Activated CD4-positive, alpha-beta memory T cell treated with anti-CD3 and anti-CD28 coated beads for 36 hours (primary cell): ENCODE measurements at regions not wholly inside any gene's neighbourhood (a gene's known extent, or its start where the extent isn't known, plus 50 kb on each side); places are given as distances from the start of the nearest gene placed in this dataset.
"Not testable (repeated sequence)": the region's sequence is repeated elsewhere in the genome, so short reads cannot be mapped to it uniquely, and the experiment has no call there.

ENCODE experiments used
- CTCF ChIA-PET: fragments of 350-600 bp; sonication (Branson Sonifier 250); formaldehyde crosslinking; loops from one replicate; lab custom pipeline; 2021; ENCODE audit warnings: antibody characterized with exemption, inconsistent platforms; lab: Charles Lee
- POLR2A ChIA-PET: fragments of 350-600 bp; sonication (Branson Sonifier 250); formaldehyde crosslinking; loops from one replicate; lab custom pipeline; 2021; ENCODE audit warnings: antibody characterized with exemption; lab: Charles Lee
- DNase-seq: peaks from one replicate; pipeline ENCODE4 v3.0.0-alpha.2; 2020
- H3K27ac Mint-ChIP-seq: one replicate; pipeline ENCODE4 v1.8.0; 2021; ENCODE audit warnings: mixed read lengths
- H3K27me3 Mint-ChIP-seq: one replicate; pipeline ENCODE4 v1.8.0; 2021; ENCODE audit warnings: mixed read lengths
- H3K36me3 Mint-ChIP-seq: one replicate; pipeline ENCODE4 v1.8.0; 2021; ENCODE audit warnings: mixed read lengths
- H3K4me1 Mint-ChIP-seq: one replicate; pipeline ENCODE4 v1.8.0; 2021; ENCODE audit warnings: low read depth, mixed read lengths
- H3K4me3 Mint-ChIP-seq: one replicate; pipeline ENCODE4 v1.8.0; 2021; ENCODE audit warnings: mild to moderate bottlenecking, mixed read lengths
- H3K9me3 Mint-ChIP-seq: one replicate; pipeline ENCODE4 v1.8.0; 2021; ENCODE audit warnings: mixed read lengths
- intact Hi-C: fragments of 100-400 bp; cut with micrococcal nuclease; formaldehyde crosslinking; loops from one replicate; pipeline ENCODE4 v1.15.1; 2023

GRCh38 chr5:128695791-128696530, 157.9 kb upstream of the FBN2 start:
- DNase-seq, result no peak
- ChIA-PET POLR2A (no interaction called here), CTCF (interaction anchor here (0.6 kb wide), 1 partner anchor 1247 kb away, joined by 4 read pairs; no protein-coding TSS in a partner anchor)
- no peaks in the 10 kb centered on the region for H3K36me3 Mint-ChIP-seq
- H3K4me3 Mint-ChIP-seq, result no peak overlapping the region
- intact Hi-C loops, result no loop called here
- no peaks in the 10 kb centered on the region for H3K9me3 Mint-ChIP-seq
- no peak overlapping the region for H3K27ac Mint-ChIP-seq
- no peaks in the 10 kb centered on the region for H3K4me1 Mint-ChIP-seq
- H3K27me3 Mint-ChIP-seq, result no peaks in the 10 kb centered on the region

- Mint-ChIP-seq H3K4me1 (no peaks in the 10 kb centered on the region), H3K9me3 (no peaks in the 10 kb centered on the region), H3K27me3 (no peaks in the 10 kb centered on the region), H3K27ac (no peak overlapping the region), H3K36me3 (no peaks in the 10 kb centered on the region), H3K4me3 (no peak overlapping the region)
- DNase-seq, result no peak
- CTCF ChIA-PET, result no interaction called here
- POLR2A ChIA-PET, result no interaction called here
- intact Hi-C loops, result no loop called here
Observed at GRCh38 chr5:128701301-128701700, 163.3 kb upstream of the FBN2 start.

- Mint-ChIP-seq H3K9me3 (no peaks in the 10 kb centered on the region), H3K27ac (no peak overlapping the region), H3K4me1 (no peaks in the 10 kb centered on the region), H3K4me3 (no peak overlapping the region), H3K27me3 (no peaks in the 10 kb centered on the region), H3K36me3 (no peaks in the 10 kb centered on the region)
- POLR2A ChIA-PET, result no interaction called here
- CTCF ChIA-PET, result no interaction called here
- intact Hi-C loops, result no loop called here
- no peak for DNase-seq
Observed at GRCh38 chr5:128703322-128703721, 165.3 kb upstream of the FBN2 start.

GRCh38 chr5:128706269-128706668, 168.2 kb upstream of the FBN2 start:
- Mint-ChIP-seq H3K27ac (no peak overlapping the region), H3K4me3 (no peak overlapping the region), H3K27me3 (no peaks in the 10 kb centered on the region), H3K36me3 (no peaks in the 10 kb centered on the region), H3K4me1 (no peaks in the 10 kb centered on the region), H3K9me3 (no peaks in the 10 kb centered on the region)
- intact Hi-C loops, result no loop called here
- no peak for DNase-seq
- ChIA-PET POLR2A (no interaction called here), CTCF (interaction anchor here (0.6 kb wide), 1 partner anchor 875 kb away, joined by 3 read pairs; no protein-coding TSS in a partner anchor)

GRCh38 chr5:128708841-128709240, 170.8 kb upstream of the FBN2 start:
- ChIA-PET CTCF (no interaction called here), POLR2A (no interaction called here)
- Mint-ChIP-seq H3K27me3 (no peaks in the 10 kb centered on the region), H3K36me3 (no peaks in the 10 kb centered on the region), H3K27ac (no peak overlapping the region), H3K4me3 (no peak overlapping the region), H3K4me1 (no peaks in the 10 kb centered on the region), H3K9me3 (no peaks in the 10 kb centered on the region)
- DNase-seq, result no peak
- intact Hi-C loops, result no loop called here

- no peak for DNase-seq
- intact Hi-C loops, result no loop called here
- no peak overlapping the region for H3K27ac Mint-ChIP-seq
- no peaks in the 10 kb centered on the region for H3K36me3 Mint-ChIP-seq
- H3K9me3 Mint-ChIP-seq, result peaks cover 4% of the 10 kb centered on the region
- H3K27me3 Mint-ChIP-seq, result no peaks in the 10 kb centered on the region
- H3K4me1 Mint-ChIP-seq, result no peaks in the 10 kb centered on the region
- ChIA-PET CTCF (no interaction called here), POLR2A (no interaction called here)
- no peak overlapping the region for H3K4me3 Mint-ChIP-seq
Observed at GRCh38 chr5:128711216-128711615, 173.2 kb upstream of the FBN2 start.

GRCh38 chr5:128714551-128714950, 176.5 kb upstream of the FBN2 start:
- Mint-ChIP-seq H3K4me1 (no peaks in the 10 kb centered on the region), H3K36me3 (no peaks in the 10 kb centered on the region), H3K27me3 (no peaks in the 10 kb centered on the region), H3K4me3 (no peak overlapping the region), H3K27ac (no peak overlapping the region), H3K9me3 (peaks cover 4% of the 10 kb centered on the region)
- CTCF ChIA-PET, result no interaction called here
- POLR2A ChIA-PET, result no interaction called here
- DNase-seq, result no peak
- intact Hi-C loops, result no loop called here

GRCh38 chr5:128722551-128722950, 184.5 kb upstream of the FBN2 start:
- Mint-ChIP-seq H3K9me3 (no peaks in the 10 kb centered on the region), H3K4me3 (no peak overlapping the region), H3K27me3 (no peaks in the 10 kb centered on the region), H3K27ac (no peak overlapping the region), H3K36me3 (no peaks in the 10 kb centered on the region), H3K4me1 (no peaks in the 10 kb centered on the region)
- DNase-seq, result no peak
- intact Hi-C loops, result no loop called here
- CTCF ChIA-PET, result no interaction called here
- POLR2A ChIA-PET, result no interaction called here

GRCh38 chr5:128730021-128730420, 192.0 kb upstream of the FBN2 start:
- H3K27ac Mint-ChIP-seq, DNase-seq, H3K36me3 Mint-ChIP-seq, H3K4me3 Mint-ChIP-seq, H3K9me3 Mint-ChIP-seq, intact Hi-C loops, POLR2A ChIA-PET, H3K4me1 Mint-ChIP-seq, H3K27me3 Mint-ChIP-seq, CTCF ChIA-PET: not testable (repeated sequence)

GRCh38 chr5:128735656-128736055, 197.6 kb upstream of the FBN2 start:
- CTCF ChIA-PET, H3K9me3 Mint-ChIP-seq, intact Hi-C loops, H3K4me3 Mint-ChIP-seq, H3K27ac Mint-ChIP-seq, H3K27me3 Mint-ChIP-seq, H3K4me1 Mint-ChIP-seq, DNase-seq, H3K36me3 Mint-ChIP-seq, POLR2A ChIA-PET: not testable (repeated sequence)

GRCh38 chr5:128736553-128736952, 198.5 kb upstream of the FBN2 start:
- POLR2A ChIA-PET, result no interaction called here
- Mint-ChIP-seq H3K36me3 (no peaks in the 10 kb centered on the region), H3K4me1 (no peaks in the 10 kb centered on the region), H3K27me3 (no peaks in the 10 kb centered on the region), H3K9me3 (no peaks in the 10 kb centered on the region), H3K27ac (no peak overlapping the region), H3K4me3 (no peak overlapping the region)
- no peak for DNase-seq
- intact Hi-C loops, result no loop called here
- CTCF ChIA-PET, result no interaction called here

GRCh38 chr5:128749136-128749898, 211.3 kb upstream of the FBN2 start:
- Mint-ChIP-seq H3K27me3 (peaks cover 1% of the 10 kb centered on the region), H3K27ac (no peak overlapping the region), H3K36me3 (no peaks in the 10 kb centered on the region), H3K9me3 (no peaks in the 10 kb centered on the region), H3K4me3 (no peak overlapping the region), H3K4me1 (no peaks in the 10 kb centered on the region)
- intact Hi-C loops, result no loop called here
- DNase-seq, result no peak
- CTCF ChIA-PET, result no interaction called here
- POLR2A ChIA-PET, result no interaction called here

GRCh38 chr5:128750155-128750554, 212.1 kb upstream of the FBN2 start:
- CTCF ChIA-PET, result no interaction called here

More at GRCh38 chr5:128750155-128750554, 212.1 kb upstream of the FBN2 start:
- Mint-ChIP-seq H3K27ac (no peak overlapping the region), H3K27me3 (peaks cover 1% of the 10 kb centered on the region), H3K36me3 (no peaks in the 10 kb centered on the region), H3K4me1 (no peaks in the 10 kb centered on the region), H3K4me3 (no peak overlapping the region), H3K9me3 (no peaks in the 10 kb centered on the region)
- intact Hi-C loops, result no loop called here
- no peak for DNase-seq
- POLR2A ChIA-PET, result no interaction called here
